Right atrium auricular region (tissue), 2 donors: ENCODE measurements at regions not wholly inside any gene's neighbourhood (a gene's known extent, or its start where the extent isn't known, plus 50 kb on each side); places are given as distances from the start of the nearest gene placed in this dataset.

Experiments used
- DNase-seq: peaks from one replicate; pipeline ENCODE4 v3.0.0-alpha.2; 2019; ENCODE audit warnings: low spot score
- H3K27ac ChIP-seq, 2 donors: fragments of 200-600 bp; sonication (generic); 1 replicate in 1 of 2; 2 replicates in 1 of 2; pipeline ENCODE4 v1.5.1; 2016 to 2019
- H3K27me3 ChIP-seq, 2 donors: fragments of 200-600 bp; sonication (generic); one replicate each; pipeline versions ENCODE4 v1.5.1 to v1.6.0; 2017 to 2019
- H3K36me3 ChIP-seq: fragments of 200-600 bp; sonication (generic); one replicate; pipeline ENCODE4 v1.5.1; 2016
- H3K4me1 ChIP-seq, 2 donors: fragments of 200-600 bp; sonication (generic); one replicate each; pipeline versions ENCODE4 v1.5.1 to v1.6.0; 2017 to 2019
- H3K4me3 ChIP-seq, 2 donors: fragments of 200-600 bp; sonication (generic); 1 replicate in 1 of 2; 2 replicates in 1 of 2; pipeline ENCODE4 v1.5.1; 2017 to 2019; ENCODE audit warnings: mild to moderate bottlenecking in 1 of 2, moderate library complexity in 1 of 2
- H3K9me3 ChIP-seq, 2 donors: fragments of 200-600 bp; sonication (generic); one replicate each; pipeline ENCODE4 v1.5.1; 2019
- CTCF ChIP-seq, 2 donors: fragments of 200-600 bp; sonication (generic); IDR thresholded peaks; one replicate each; pipeline ENCODE4 v1.5.1; 2019; ENCODE audit warnings: antibody characterized with exemption in 2 of 2

DNA sequence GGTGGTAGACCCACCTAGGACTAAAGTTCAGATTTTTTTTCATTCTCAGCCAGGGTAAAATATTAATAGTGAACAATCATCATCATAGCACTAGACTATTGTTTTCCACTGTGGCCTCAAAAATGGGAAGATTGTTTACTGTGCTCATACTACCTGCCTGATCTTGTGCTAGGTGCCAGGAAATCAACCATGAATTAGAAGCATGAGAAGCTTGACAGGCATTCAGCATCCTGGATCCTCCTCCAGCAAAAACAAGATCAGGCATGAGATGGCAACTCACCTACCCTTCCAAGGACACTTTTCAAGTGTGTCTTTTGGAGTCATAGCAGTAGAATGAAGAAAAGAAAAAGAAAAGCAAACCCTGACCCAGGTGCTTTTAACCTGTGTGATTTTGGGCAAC lies 174.2 kb downstream of the CYLD start:
- no peaks in the 10 kb centered on the region for H3K27me3 ChIP-seq
- H3K4me3 ChIP-seq: no peak overlapping the region
- H3K36me3 ChIP-seq: no peaks in the 10 kb centered on the region
- no peak overlapping the region for H3K27ac ChIP-seq
- DNase-seq: no peak
- TF ChIP-seq CTCF (IDR thresholded peaks at IDR 0.05): no peak
- no peaks in the 10 kb centered on the region for H3K9me3 ChIP-seq
- no peaks in the 10 kb centered on the region for H3K4me1 ChIP-seq

- Histone ChIP-seq H3K27me3 (no peaks in the 10 kb centered on the region), H3K4me1 (no peaks in the 10 kb centered on the region), H3K4me3 (no peak overlapping the region), H3K27ac (no peak overlapping the region), H3K36me3 (no peaks in the 10 kb centered on the region), H3K9me3 (no peaks in the 10 kb centered on the region)
- DNase-seq: no peak
- TF ChIP-seq CTCF (IDR thresholded peaks at IDR 0.05): no peak
These were observed 173.2 kb downstream of the CYLD start for GRCh38 chr16:50915120-50915519.

DNA sequence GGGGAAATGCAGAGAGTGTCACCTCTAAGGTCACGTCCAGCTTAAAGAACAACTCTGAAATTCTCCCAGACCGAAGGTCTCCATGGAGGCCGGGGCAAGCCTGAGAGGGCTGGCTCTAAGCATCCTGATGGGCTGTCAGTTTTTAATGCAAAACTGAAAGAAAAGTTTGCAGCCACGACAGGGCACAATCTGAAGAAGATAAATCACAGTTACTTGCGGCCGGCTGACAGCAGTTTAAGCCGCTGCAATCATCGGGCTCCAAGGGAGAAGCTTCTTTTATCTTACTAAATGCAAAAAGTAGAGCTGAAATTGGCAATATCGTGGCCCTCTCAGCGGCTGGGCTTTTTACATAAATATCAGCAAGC lies 168.8 kb downstream of the CYLD start:
- TF ChIP-seq CTCF (IDR thresholded peaks at IDR 0.05): no peak
- no peaks in the 10 kb centered on the region for H3K4me1 ChIP-seq
- H3K27ac ChIP-seq: no peak overlapping the region
- no peaks in the 10 kb centered on the region for H3K36me3 ChIP-seq
- DNase-seq: no peak
- no peaks in the 10 kb centered on the region for H3K9me3 ChIP-seq
- no peak overlapping the region for H3K4me3 ChIP-seq
- H3K27me3 ChIP-seq: no peaks in the 10 kb centered on the region

DNA sequence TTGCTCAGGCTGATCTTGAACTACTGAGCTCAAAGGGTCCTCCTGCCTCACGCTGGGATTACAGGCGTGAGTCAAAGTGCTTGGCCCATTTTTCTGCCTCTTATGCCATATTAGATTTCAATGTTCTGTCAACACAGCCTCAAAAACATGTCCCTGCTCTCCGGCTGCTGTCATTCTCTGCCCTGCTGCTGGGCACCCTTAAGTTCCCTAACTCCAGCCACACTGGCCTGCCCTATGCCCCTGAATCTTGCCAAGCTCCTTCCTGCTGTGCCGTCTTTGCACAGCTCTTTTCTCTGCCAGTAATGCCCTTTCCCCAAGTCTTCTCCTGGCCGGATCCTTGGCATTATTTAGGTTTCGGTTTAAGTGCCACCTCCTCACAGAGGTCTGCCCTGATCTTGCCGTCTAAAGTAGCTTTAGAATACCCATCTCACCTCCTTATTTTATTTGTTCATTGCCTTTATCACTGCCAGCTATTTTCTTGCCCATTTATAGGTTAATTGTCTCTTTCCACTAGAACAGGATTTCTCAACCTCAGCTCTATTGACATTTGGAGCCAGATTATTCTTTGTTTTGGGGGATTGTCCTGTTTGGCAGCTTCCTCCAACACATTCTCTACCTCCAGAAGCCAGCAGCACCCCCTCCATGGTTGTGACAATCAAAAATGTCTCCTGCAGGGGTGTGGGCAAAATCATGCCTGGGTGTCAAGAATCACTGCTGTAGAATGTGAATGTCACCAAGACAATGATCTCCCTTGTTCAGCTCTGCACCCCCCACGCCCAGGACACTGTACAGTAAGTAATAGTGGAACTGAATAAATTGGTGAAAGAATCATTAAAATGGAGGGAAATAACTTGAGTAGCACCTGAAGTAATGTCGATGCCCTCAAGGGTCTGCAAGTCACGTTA lies 168.2 kb downstream of the CYLD start:
- no peaks in the 10 kb centered on the region for H3K9me3 ChIP-seq
- no peaks in the 10 kb centered on the region for H3K4me1 ChIP-seq
- DNase-seq: no peak
- no peak for TF ChIP-seq CTCF (IDR thresholded peaks at IDR 0.05)
- H3K27me3 ChIP-seq: no peaks in the 10 kb centered on the region
- H3K4me3 ChIP-seq: no peak overlapping the region
- H3K27ac ChIP-seq: no peak overlapping the region
- no peaks in the 10 kb centered on the region for H3K36me3 ChIP-seq

- Histone ChIP-seq H3K27ac (no peak overlapping the region), H3K9me3 (no peaks in the 10 kb centered on the region), H3K4me1 (no peaks in the 10 kb centered on the region), H3K36me3 (no peaks in the 10 kb centered on the region), H3K27me3 (no peaks in the 10 kb centered on the region), H3K4me3 (no peak overlapping the region)
- no peak for DNase-seq
- no peak for TF ChIP-seq CTCF (IDR thresholded peaks at IDR 0.05)
These were observed 166.6 kb downstream of the CYLD start for GRCh38 chr16:50908468-50908867.

DNA sequence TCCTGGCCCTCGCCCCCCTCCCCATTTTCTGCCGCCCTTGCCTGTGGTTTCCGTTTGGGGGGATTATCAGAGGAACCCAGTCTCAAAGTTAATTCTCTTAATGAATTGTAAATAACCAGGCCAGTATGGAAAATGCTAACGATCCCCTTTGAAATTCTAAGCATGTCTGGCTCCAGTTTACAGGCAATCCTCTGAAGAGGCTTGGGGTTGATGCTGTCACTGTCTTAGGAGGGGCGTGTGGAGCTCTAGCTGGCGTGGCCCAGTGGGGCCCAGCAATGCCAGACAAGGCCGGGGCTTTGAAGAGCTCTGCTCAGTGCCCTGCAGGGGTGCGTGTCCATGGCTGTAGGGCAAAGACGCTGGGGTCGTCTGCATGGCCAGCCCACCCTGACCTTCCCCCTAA lies 164.6 kb downstream of the CYLD start:
- no peak for TF ChIP-seq CTCF (IDR thresholded peaks at IDR 0.05)
- no peak for DNase-seq
- Histone ChIP-seq H3K36me3 (no peaks in the 10 kb centered on the region), H3K4me3 (no peak overlapping the region), H3K4me1 (no peaks in the 10 kb centered on the region), H3K9me3 (no peaks in the 10 kb centered on the region), H3K27me3 (no peaks in the 10 kb centered on the region), H3K27ac (no peak overlapping the region)
